ENCODE measurements at regions not wholly inside any gene's neighbourhood (a gene's known extent, or its start where the extent isn't known, plus 50 kb on each side); places are given as distances from the start of the nearest gene placed in this dataset.

GRCh38 chr16:85188822-85189672 lies 76.8 kb upstream of the CIBAR2 start:
- no peak for DNase-seq

GRCh38 chr16:85190572-85190971 lies 78.3 kb upstream of the CIBAR2 start:
- DNase-seq = no peak

- DNase-seq = no peak
Measured at GRCh38 chr16:85191341-85191965, 79.2 kb upstream of the CIBAR2 start.

DNA sequence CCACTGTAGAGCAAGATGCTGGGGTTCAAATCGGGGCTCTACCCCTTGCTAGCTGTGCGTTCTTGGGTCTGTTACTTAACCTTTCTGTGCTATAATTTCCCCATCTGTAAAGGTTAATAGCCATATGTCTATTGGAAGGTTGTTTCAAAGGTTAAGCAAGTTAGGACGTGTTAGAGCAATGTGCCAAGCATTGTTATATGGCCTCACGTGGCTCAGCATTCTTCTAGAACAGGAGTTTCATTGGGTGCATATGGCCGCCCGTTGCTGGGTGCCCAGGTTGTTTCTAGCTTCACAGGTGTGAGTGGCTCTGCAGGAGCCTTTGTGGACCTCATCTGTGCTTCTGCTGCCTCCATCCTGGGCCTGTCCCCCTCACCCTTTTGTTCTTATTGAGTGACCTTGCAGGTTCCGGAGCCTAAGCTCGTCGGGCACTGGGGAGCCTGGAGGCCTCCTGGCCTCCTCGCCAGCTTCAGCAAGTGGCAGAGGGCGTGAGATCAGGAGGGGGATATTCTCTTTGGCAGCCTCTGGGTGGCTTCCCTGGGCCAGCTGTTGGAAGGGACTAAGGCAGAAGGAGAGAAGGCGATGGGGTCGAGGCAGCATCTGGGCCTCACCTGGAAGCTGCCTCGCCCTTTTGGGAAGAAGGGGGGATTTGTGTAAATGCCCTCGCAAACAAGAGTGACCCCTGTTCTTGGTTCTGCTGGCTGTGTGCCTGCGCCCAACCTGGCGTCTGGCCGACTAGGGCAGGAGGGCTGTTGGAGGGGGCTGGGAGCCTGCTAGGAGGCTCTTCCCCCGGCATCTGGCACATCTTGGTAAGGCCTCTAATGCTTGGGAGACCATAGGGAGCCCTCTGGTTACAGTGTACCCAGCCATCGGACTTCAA lies 80.2 kb upstream of the CIBAR2 start:
- DNase-seq = no peak

DNA sequence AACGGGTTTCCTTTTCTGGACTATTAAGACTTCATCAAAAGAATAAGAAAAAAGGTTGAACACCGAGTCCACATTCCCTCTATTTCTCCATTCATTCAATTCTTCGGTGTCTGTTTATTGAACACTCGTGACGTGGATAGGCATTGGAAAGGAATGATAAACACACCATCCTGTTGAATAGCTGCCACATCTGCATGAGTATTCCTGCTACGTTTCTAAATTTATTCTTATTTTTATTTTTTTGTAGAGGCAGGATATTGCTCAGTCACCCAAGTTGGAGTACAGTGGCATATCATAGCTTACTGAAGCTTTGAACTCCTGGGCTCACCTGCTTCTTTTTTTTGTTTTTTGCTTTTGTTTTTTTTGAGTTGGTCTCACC lies 80.8 kb upstream of the CIBAR2 start:
- DNase-seq = no peak

GRCh38 chr16:85193876-85194275 lies 81.6 kb upstream of the CIBAR2 start:
- no peak for DNase-seq

DNA sequence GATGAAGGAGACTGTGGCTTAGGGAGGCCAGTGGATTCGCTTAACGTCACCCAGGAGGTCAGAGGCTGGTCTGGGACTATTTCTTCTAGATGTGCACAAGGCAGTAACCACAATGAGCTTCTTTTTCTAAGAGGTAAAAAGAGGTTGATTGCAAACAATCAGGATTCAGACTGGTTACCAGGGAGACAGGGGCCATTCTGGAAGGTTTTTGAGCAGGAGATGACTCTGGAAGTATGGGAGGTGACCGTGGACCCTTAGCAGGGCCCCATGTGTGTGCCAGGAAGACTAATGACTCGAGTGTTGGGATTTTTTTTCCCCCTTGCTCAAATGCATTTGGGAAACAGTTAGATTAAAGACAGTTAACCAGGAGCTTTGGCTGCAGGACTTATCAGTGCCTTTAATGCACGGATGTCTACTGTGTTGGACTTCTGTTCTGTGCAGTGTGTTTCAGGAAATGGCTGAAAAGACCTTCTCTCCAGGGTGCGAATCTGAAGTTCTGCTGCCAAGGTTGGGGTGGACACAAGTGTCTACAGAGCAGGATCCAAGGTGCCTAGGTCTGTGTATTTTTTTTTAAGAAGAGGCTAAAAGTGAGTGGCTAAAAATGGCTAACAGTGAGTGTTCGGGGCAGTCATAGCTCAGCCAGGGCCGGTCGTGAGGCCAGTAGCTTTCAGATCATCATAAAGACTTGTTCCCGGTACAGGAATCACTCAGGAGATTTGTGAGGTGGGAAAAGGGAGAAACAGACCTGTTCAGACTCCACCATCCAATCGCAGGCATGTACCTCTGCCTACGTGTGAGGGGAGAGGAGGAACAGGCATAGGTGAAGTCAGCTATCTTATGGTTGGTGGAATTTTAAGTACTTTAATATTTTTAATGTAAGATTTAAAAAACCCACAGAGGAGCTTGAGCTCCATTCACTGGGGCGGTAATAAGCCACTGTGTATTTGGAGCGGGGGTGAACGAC lies 82.3 kb upstream of the CIBAR2 start:
- DNase-seq = no peak

DNA sequence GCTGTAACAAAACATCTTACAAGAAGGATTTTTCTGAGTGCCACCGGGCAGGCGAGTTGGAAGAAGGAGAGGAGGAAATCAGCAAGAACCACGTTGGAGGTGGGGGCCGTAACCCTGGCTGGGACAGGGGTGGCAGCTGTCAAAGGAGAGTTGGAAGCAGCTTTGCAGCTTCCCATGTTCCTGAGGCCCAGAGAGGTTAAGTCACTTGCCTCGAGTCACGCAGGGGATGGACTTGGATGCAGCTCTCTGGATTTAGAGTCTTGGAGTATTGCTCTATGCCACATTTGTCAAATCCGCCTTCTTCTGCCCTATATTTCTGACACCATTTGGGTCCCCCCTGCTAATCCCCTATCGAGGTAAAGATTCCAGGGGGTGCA lies 83.0 kb upstream of the CIBAR2 start:
- no peak for DNase-seq

- no peak for DNase-seq
Measured at GRCh38 chr16:85195900-85196772, 83.9 kb upstream of the CIBAR2 start.

DNA sequence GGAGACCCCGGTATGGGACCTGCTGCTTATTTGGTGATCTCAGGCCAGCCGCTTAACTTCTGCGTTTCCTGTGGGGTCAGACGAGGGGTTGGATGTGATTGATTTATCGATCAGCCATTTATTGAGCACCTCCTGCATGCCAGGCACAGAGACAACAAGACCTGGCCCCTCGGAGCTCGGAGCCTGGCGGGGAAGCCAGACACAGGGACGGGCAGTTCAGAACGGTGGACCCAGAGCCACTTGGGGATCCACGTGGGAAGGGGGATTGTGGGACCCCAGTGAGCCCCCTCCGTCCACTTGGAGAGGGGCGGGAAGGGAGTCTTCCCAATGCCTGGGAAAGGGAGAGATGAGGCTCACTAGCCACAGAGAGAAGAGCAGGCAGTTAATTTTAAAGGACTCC lies 84.7 kb upstream of the CIBAR2 start:
- no peak for DNase-seq

- DNase-seq = no peak
Measured at GRCh38 chr16:85197611-85198566, 85.6 kb upstream of the CIBAR2 start.

DNA sequence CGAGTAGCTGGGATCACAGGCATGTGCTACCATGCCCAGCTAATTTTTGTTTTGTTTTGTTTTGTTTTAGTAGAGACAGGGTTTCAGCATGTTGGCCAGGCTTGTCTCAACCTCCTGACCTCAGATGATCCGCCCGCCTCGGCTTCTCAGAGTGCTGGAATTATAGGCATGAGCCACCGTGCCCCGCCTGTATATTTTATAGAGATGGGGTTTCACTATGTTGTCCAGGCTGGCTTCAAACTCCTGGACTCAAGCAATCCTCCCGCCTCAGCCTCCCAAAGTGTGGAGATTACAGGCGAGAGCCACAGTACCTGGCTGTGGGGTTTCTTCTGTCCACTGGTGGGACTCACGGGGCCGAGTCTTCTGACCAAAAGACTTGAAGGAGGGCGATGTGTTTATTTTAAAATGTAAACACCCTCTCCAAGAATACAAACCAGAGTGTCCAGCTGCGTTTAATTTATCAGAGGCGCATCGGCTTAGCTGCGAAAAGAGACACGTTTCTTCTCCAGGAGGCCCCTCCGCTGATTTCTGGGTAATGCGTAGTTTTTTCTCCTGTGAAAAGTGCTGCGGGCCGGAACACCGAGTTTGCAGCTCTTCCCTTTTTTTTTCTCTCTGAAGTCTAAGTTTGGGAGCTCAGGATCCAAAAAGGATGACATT lies 86.9 kb upstream of the CIBAR2 start:
- no peak for DNase-seq

- no peak for DNase-seq
Measured at GRCh38 chr16:85199880-85200279, 87.6 kb upstream of the CIBAR2 start.

- no peak for DNase-seq
Measured at GRCh38 chr16:85200471-85201278, 88.4 kb upstream of the CIBAR2 start.

DNA sequence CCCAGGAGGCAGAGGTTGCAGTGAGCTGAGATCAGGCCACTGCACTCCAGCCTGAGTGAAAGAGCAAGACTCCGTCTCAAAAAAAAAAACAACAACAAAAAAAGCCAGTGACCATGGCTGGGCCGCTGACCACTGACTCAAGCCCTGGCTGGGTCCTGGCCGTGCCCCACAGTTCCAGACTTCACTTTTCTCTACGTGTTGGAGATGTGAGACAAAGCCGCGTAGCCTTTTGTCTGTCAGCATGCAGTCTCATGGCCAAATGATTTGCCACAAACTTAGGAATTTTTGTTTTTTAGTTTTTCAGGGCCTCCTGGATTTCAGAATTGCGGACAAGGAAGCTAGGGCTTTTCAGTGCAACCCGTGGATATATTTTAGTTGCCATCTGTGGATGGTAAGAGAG lies 89.3 kb upstream of the CIBAR2 start:
- no peak for DNase-seq

GRCh38 chr16:85202051-85202601 lies 89.9 kb upstream of the CIBAR2 start:
- no peak for DNase-seq

DNA sequence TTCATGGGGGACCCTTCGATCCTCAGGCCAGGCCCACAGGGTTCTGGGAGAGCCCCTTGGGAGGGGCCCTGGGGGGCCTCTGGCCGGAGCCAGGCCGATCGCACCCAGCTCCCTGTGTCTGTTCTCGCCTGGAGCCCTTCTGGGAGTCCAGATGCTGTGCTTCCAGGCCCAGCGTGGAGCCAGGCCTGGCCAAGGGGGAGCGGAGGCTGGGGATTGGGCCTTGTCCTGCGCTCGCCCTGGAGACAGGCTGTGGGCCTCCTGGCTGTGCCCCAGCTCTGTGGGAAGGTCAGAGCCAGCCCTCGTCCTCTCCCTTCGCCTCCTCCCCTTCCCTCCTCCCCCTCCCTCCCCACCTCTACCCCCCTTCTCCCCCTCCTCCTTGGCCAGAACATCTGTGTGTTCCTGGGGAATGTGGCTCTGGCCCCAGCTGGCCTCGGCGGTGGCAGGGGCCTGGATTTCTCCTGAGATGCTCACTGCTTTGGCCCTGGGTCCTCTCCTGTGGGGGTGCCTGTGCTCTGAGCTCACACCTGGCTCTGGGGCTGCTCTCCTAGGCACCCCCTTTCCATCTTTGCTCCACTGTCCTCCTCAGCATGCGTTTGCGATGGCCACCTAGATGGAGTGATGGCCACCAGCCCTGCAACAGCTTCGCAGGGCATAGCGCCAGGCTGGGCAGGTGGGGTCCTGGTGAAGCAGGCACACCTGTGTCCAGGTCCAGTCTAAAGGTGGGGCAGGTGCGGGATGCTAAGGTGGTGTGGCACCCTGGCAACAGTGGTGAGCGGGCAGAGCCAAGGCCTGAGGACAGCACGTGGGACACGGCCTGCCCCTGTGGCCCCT lies 90.6 kb upstream of the CIBAR2 start:
- DNase-seq = no peak

- no peak for DNase-seq
Measured at GRCh38 chr16:85203462-85203813, 91.2 kb upstream of the CIBAR2 start.
